ENCODE measurements at regions not wholly inside any gene's neighbourhood (a gene's known extent, or its start where the extent isn't known, plus 50 kb on each side); places are given as distances from the start of the nearest gene placed in this dataset.

GRCh38 chr5:124796495-124796894 lies 50.1 kb upstream of the ZNF608 start:
- Histone ChIP-seq H3K27me3 (ENCODE audit: low read depth) (no peaks in the 10 kb centered on the region), H3K4me1 (no peaks in the 10 kb centered on the region), H3K4me3 (no peak overlapping the region), H3K9me3 (no peaks in the 10 kb centered on the region), H3K27ac (no peak overlapping the region), H3K36me3 (no peaks in the 10 kb centered on the region)
- no peak for TF ChIP-seq CTCF (IDR thresholded peaks at IDR 0.05)
- DNase-seq = no peak
- intact Hi-C loops (cut with DNase I) = no loop called here
- ATAC-seq = no peak

DNA sequence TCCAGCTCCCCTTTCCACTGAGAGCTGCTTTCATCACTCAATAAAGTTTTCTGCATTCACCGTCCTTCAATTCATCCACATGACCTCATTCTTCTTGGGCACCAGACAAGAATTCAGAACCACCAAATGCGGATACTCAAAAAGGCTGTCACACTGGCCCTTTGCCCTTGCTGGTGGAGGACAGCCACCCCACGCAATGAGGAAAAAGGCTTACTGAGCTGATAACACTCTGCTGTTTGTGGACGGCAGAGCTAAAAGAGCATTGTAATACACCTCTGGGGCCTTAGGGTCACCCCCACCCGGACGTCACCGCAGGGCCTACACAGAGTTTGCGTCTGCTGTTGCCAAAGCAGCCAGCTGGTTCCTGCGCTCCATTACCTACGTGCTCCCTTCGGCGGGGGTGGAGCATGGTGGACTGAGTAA lies 51.2 kb upstream of the ZNF608 start:
- DNase-seq = no peak
- Histone ChIP-seq H3K4me1 (no peaks in the 10 kb centered on the region), H3K36me3 (no peaks in the 10 kb centered on the region), H3K27me3 (ENCODE audit: low read depth) (no peaks in the 10 kb centered on the region), H3K4me3 (no peak overlapping the region), H3K27ac (no peak overlapping the region), H3K9me3 (no peaks in the 10 kb centered on the region)
- intact Hi-C loops (cut with DNase I) = no loop called here
- ATAC-seq = no peak
- no peak for TF ChIP-seq CTCF (IDR thresholded peaks at IDR 0.05)

DNA sequence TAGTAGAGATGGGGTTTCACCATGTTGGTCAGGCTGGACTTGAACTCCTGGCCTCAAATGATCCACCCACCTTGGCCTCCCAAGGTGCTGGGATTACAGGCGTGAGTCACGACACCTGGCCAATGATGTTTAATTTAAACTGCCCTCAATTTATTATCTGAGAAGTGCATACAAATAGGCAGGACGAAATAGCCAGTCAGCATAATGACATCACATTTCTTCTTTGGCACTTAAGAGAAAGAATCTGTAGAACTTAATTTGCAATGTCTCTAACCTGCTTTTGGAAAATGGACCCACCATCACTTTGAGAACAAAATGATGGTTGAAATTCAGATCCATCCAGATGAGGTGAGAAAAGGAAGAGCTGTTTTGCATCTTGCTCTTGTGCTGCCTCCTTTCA lies 52.5 kb upstream of the ZNF608 start:
- ATAC-seq (no peak), DNase-seq (no peak)
- Histone ChIP-seq H3K4me3 (no peak overlapping the region), H3K4me1 (no peaks in the 10 kb centered on the region), H3K9me3 (no peaks in the 10 kb centered on the region), H3K27ac (no peak overlapping the region), H3K27me3 (ENCODE audit: low read depth) (no peaks in the 10 kb centered on the region), H3K36me3 (no peaks in the 10 kb centered on the region)
- intact Hi-C loops (cut with DNase I) = no loop called here
- TF ChIP-seq CTCF (IDR thresholded peaks at IDR 0.05) = no peak

- no peaks in the 10 kb centered on the region for H3K27me3 ChIP-seq (ENCODE audit: low read depth)
- ATAC-seq (no peak), DNase-seq (no peak)
- H3K9me3 ChIP-seq = no peaks in the 10 kb centered on the region
- no peaks in the 10 kb centered on the region for H3K4me1 ChIP-seq
- H3K36me3 ChIP-seq = no peaks in the 10 kb centered on the region
- no peak overlapping the region for H3K4me3 ChIP-seq
- H3K27ac ChIP-seq = no peak overlapping the region
- TF ChIP-seq CTCF (IDR thresholded peaks at IDR 0.05) = no peak
- intact Hi-C loops (cut with DNase I) = no loop called here
Observed at GRCh38 chr5:124801551-124801950, 55.1 kb upstream of the ZNF608 start.

- Histone ChIP-seq H3K36me3 (no peaks in the 10 kb centered on the region), H3K4me1 (no peaks in the 10 kb centered on the region), H3K9me3 (no peaks in the 10 kb centered on the region), H3K27me3 (ENCODE audit: low read depth) (no peaks in the 10 kb centered on the region), H3K4me3 (no peak overlapping the region), H3K27ac (no peak overlapping the region)
- no peak for ATAC-seq
- intact Hi-C loops (cut with DNase I) = no loop called here
- DNase-seq = no peak
- no peak for TF ChIP-seq CTCF (IDR thresholded peaks at IDR 0.05)
Observed at GRCh38 chr5:124803617-124804323, 57.3 kb upstream of the ZNF608 start.
